HCT116 (cell line): ENCODE measurements at regions not wholly inside any gene's neighbourhood (a gene's known extent, or its start where the extent isn't known, plus 50 kb on each side); places are given as distances from the start of the nearest gene placed in this dataset.
A peak's percentile ranks its signal among the peaks of the same experiment; 100 is the strongest.

Experiments used
- ATAC-seq: fragments of 200-7000 bp; cut with Tn5 transposase; 2 replicates; pipeline ENCODE4 v1.9.1; 2020; ENCODE audit warnings: mild to moderate bottlenecking, moderate library complexity
- BruUV-seq: library from RNA; stranded (reverse); fragments of 400-500 nt; replicated peaks from 2 replicates; lab custom pipeline; 2021; lab: Mats Ljungman, UMichigan
- CTCF ChIA-PET: fragments of 300-600 bp; sonication (Branson Sonifier 250); formaldehyde crosslinking; loops from one replicate; lab custom pipeline; 2021; ENCODE audit warnings: antibody characterized with exemption; lab: Charles Lee
- POLR2A ChIA-PET: fragments of 300-600, 350-600 bp; sonication (Branson Sonifier 250); formaldehyde crosslinking; loops from one replicate; lab custom pipeline; 2021; ENCODE audit warnings: antibody characterized with exemption; lab: Charles Lee
- RAD21 ChIA-PET, 2 experiments: fragments of 300-600 bp; sonication (Branson Sonifier 250); formaldehyde crosslinking; loops; one replicate each; lab custom pipeline; 2023; ENCODE audit warnings: low total read pairs in 2 of 2; ENCODE audit not compliant: uncharacterized antibody in 2 of 2, unreplicated experiment in 2 of 2, low non-redundant PET in 1 of 2; lab: Charles Lee
- DNase-seq: peaks from one replicate; pipeline ENCODE4 v3.0.0-alpha.2; 2010; ENCODE audit warnings: low read depth, low spot score
- H2AFZ ChIP-seq: fragments of 200-600 bp; shearing (Covaris generic), sonication (generic); 2 replicates; pipeline ENCODE4 v1.6.1; 2017; ENCODE audit warnings: low read depth, mixed run types, mixed read lengths, antibody characterized with exemption, low read length; ENCODE audit not compliant: poor library complexity, severe bottlenecking
- H3K27ac ChIP-seq: 2 replicates; pipeline ENCODE4 v1.5.1; 2012; ENCODE audit warnings: low read depth, low read length
- H3K27me3 ChIP-seq: fragments of 200-600 bp; sonication (generic); 2 replicates; pipeline ENCODE4 v1.6.1; 2016; ENCODE audit warnings: mixed run types, low read length, mixed read lengths; ENCODE audit not compliant: insufficient read depth
- H3K36me3 ChIP-seq, 2 experiments: fragments of 200-500 bp in 1 of 2; fragments of 200-600 bp in 1 of 2; sonication (Bioruptor generic) in 1 of 2; sonication (generic) in 1 of 2; 2 replicates each; pipeline versions ENCODE4 v1.5.1 to v1.6.1; 2014 to 2016; ENCODE audit warnings: low read length in 2 of 2, inconsistent platforms in 1 of 2, mixed read lengths in 1 of 2, mixed run types in 1 of 2; ENCODE audit not compliant: insufficient read depth in 2 of 2, control insufficient read depth in 1 of 2
- H3K4me1 ChIP-seq, 2 experiments: fragments of 200-600 bp in 1 of 2; sonication (generic) in 1 of 2; 2 replicates each; pipeline versions ENCODE4 v1.5.1 to v1.6.1; 2012 to 2017; ENCODE audit warnings: low read length in 2 of 2, inconsistent platforms in 1 of 2, mild to moderate bottlenecking in 1 of 2, mixed read lengths in 1 of 2, mixed run types in 1 of 2, moderate library complexity in 1 of 2; ENCODE audit not compliant: insufficient read depth in 2 of 2, control insufficient read depth in 1 of 2
- H3K4me2 ChIP-seq: fragments of 200-600 bp; sonication (generic); 2 replicates; pipeline ENCODE4 v1.6.1; 2017; ENCODE audit warnings: mixed run types, low read length, mixed read lengths
- H3K4me3 ChIP-seq, 2 experiments: fragments of 200-600 bp in 1 of 2; sonication (generic) in 1 of 2; replicated peaks in 1 of 2; 2 replicates each; pipeline ENCODE4 v1.5.1; 2011 to 2016; ENCODE audit warnings: low read length in 2 of 2, control low read depth in 1 of 2, low read depth in 1 of 2, mild to moderate bottlenecking in 1 of 2, mixed read lengths in 1 of 2, mixed run types in 1 of 2
- H3K79me2 ChIP-seq: fragments of 200-600 bp; sonication (generic); 2 replicates; pipeline ENCODE4 v1.6.1; 2017; ENCODE audit warnings: mild to moderate bottlenecking, mixed run types, low read length, moderate library complexity, mixed read lengths; ENCODE audit not compliant: insufficient read depth
- H3K9ac ChIP-seq: fragments of 200-600 bp; sonication (generic); 2 replicates; pipeline ENCODE4 v1.6.1; 2016; ENCODE audit warnings: low read length, mixed read lengths
- H3K9me2 ChIP-seq: fragments of 200-600 bp; sonication (generic), shearing (Covaris generic); 2 replicates; pipeline ENCODE4 v1.6.1; 2017; ENCODE audit warnings: mixed run types, mild to moderate bottlenecking, moderate library complexity; ENCODE audit not compliant: insufficient read depth
- H3K9me3 ChIP-seq, 2 experiments: fragments of 200-500 bp in 1 of 2; fragments of 200-600 bp in 1 of 2; sonication (Bioruptor generic) in 1 of 2; sonication (generic) in 1 of 2; 2 replicates each; pipeline ENCODE4 v1.6.1; 2014 to 2017; ENCODE audit warnings: low read length in 2 of 2, mixed read lengths in 2 of 2, inconsistent platforms in 1 of 2, low read depth in 1 of 2, mild to moderate bottlenecking in 1 of 2, mixed run types in 1 of 2, moderate library complexity in 1 of 2; ENCODE audit not compliant: control insufficient read depth in 1 of 2, insufficient read depth in 1 of 2
- H4K20me1 ChIP-seq: fragments of 200-600 bp; sonication (generic), shearing (Covaris generic); 2 replicates; pipeline ENCODE4 v1.6.1; 2017; ENCODE audit warnings: mixed run types, mild to moderate bottlenecking, moderate library complexity; ENCODE audit not compliant: insufficient read depth
- ATF3 ChIP-seq: IDR thresholded peaks from 2 replicates; pipeline ENCODE4 v1.6.1; 2012
- CEBPB ChIP-seq: IDR thresholded peaks from 2 replicates; pipeline ENCODE4 v1.6.1; 2012; ENCODE audit warnings: low read depth
- CTCF ChIP-seq, 3 experiments: fragments of 200-600 bp in 1 of 3; sonication (generic) in 1 of 3; IDR thresholded peaks in 2 of 3; conservative IDR thresholded peaks in 1 of 3; 2 replicates each; pipeline ENCODE4 v1.5.1; 2012 to 2017; ENCODE audit warnings: low read depth in 2 of 3, low read length in 2 of 3, antibody characterized with exemption in 1 of 3, borderline replicate concordance in 1 of 3, control low read depth in 1 of 3, mild to moderate bottlenecking in 1 of 3, mixed read lengths in 1 of 3, mixed run types in 1 of 3, moderate library complexity in 1 of 3; ENCODE audit not compliant: insufficient read depth in 1 of 3
- ELF1 ChIP-seq: IDR thresholded peaks from 2 replicates; pipeline ENCODE4 v1.6.1; 2012; ENCODE audit warnings: low read depth, borderline replicate concordance
- EZH2 ChIP-seq: fragments of 200-600 bp; sonication (generic); IDR thresholded peaks from 2 replicates; pipeline ENCODE4 v1.6.1; 2017; ENCODE audit warnings: antibody characterized with exemption, mixed run types
- EZH2phosphoT487 ChIP-seq: fragments of 200-600 bp; IDR thresholded peaks from 2 replicates; pipeline ENCODE4 v1.6.1; 2018; ENCODE audit warnings: antibody characterized with exemption, borderline replicate concordance
- JUND ChIP-seq: IDR thresholded peaks from 2 replicates; pipeline ENCODE4 v1.6.1; 2012
- MAX ChIP-seq: IDR thresholded peaks from 2 replicates; pipeline ENCODE4 v1.6.1; 2012
- POLR2A ChIP-seq: IDR thresholded peaks from 2 replicates; pipeline ENCODE4 v1.7.0; 2011; ENCODE audit warnings: borderline replicate concordance; ENCODE audit not compliant: insufficient read depth, insufficient read length; ENCODE audit errors: extremely low read depth
- POLR2AphosphoS5 ChIP-seq: IDR thresholded peaks from 2 replicates; pipeline ENCODE4 v1.6.1; 2011; ENCODE audit warnings: mild to moderate bottlenecking, low read depth, low read length, moderate library complexity
- REST ChIP-seq: IDR thresholded peaks from 2 replicates; pipeline ENCODE4 v1.6.1; 2012; ENCODE audit warnings: low read depth
- SIN3A ChIP-seq: IDR thresholded peaks from 2 replicates; pipeline ENCODE4 v1.6.1; 2012; ENCODE audit warnings: low read depth
- SP1 ChIP-seq: IDR thresholded peaks from 2 replicates; pipeline ENCODE4 v1.6.1; 2012; ENCODE audit warnings: low read depth
- TCF7L2 ChIP-seq: IDR thresholded peaks from 2 replicates; pipeline ENCODE4 v1.7.0; 2011; ENCODE audit warnings: borderline replicate concordance, inconsistent platforms; ENCODE audit not compliant: insufficient read depth, insufficient read length; ENCODE audit errors: extremely low read depth
- YY1 ChIP-seq: IDR thresholded peaks from 2 replicates; pipeline ENCODE4 v1.6.1; 2011; ENCODE audit warnings: low read length, low read depth, moderate library complexity, mild to moderate bottlenecking; ENCODE audit not compliant: insufficient replicate concordance; ENCODE audit errors: extremely low read depth
- ZNF274 ChIP-seq: fragments of 200-500 bp; sonication (Bioruptor generic); IDR thresholded peaks from 2 replicates; pipeline ENCODE4 v1.6.1; 2014; ENCODE audit warnings: mild to moderate bottlenecking, low read depth, low read length, inconsistent platforms
- intact Hi-C: fragments of 100-400 bp; cut with micrococcal nuclease; formaldehyde crosslinking; loops from 2 replicates; pipeline ENCODE4 v1.10.0; 2022
- TF ChIP-seq, protein P1 (sequence below): IDR thresholded peaks from 2 replicates; pipeline ENCODE4 v1.6.1; 2011; ENCODE audit warnings: mild to moderate bottlenecking, low read length, moderate library complexity; ENCODE audit not compliant: insufficient replicate concordance; ENCODE audit errors: extremely low read depth

DNA sequence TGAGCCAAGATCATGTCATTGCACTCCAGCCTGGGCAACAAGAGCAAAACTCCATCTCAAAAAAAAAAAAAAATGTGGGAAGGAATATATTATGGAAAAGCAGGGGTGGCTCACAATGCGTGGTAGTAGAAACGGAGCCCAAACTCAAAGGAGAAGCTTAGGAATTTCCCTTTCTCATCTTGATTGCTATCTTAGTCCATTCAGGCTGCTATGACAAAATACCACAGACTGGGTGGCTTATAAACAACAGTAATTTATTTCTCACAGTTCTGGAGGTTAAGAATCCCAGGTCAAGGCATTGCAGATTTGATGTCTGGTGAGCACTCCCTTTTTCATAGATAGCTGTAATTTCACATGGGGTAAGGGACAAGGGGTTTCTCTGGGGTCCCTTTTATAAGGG lies 153.8 kb upstream of the KRR1 start:
- CTCF ChIA-PET = no interaction called here
- RAD21 ChIA-PET = no interaction called here

More for the DNA sequence above, 153.8 kb upstream of the KRR1 start:
- Histone ChIP-seq H3K79me2 (no peaks in the 10 kb centered on the region), H3K4me1 (peaks cover 83 to 91% of the 10 kb centered on the region in 2 experiments), H3K9ac (peak overlapping the region; percentile 47), H3K9me3 (no peaks in the 10 kb centered on the region), H3K36me3 (0 out of 4 replicates have a peak, but pooled peaks cover 0 to 3% of the 10 kb centered on the region in 2 experiments), H3K27me3 (no peaks in the 10 kb centered on the region), H3K4me3 (no peak overlapping the region), H3K27ac (peak overlapping the region; percentile 99), H3K4me2 (peak overlapping the region; percentile 57; the same call in 1 of the 2 replicates), H3K9me2 (no peaks in the 10 kb centered on the region), H2AFZ (no peak overlapping the region), H4K20me1 (no peaks in the 10 kb centered on the region)
- BruUV-seq = no TSS peak
- no peak for DNase-seq
- POLR2A ChIA-PET = interaction anchor here (0.8 to 2.3 kb wide), 4 partner anchors 25 to 48 kb away, joined by 4 to 8 read pairs (median 4); no protein-coding TSS in a partner anchor
- intact Hi-C loops = no loop called here
- no peak for ATAC-seq
- no peak for TF ChIP-seq ZNF274
- TF ChIP-seq REST = no peak
- TF ChIP-seq, protein P1, sequence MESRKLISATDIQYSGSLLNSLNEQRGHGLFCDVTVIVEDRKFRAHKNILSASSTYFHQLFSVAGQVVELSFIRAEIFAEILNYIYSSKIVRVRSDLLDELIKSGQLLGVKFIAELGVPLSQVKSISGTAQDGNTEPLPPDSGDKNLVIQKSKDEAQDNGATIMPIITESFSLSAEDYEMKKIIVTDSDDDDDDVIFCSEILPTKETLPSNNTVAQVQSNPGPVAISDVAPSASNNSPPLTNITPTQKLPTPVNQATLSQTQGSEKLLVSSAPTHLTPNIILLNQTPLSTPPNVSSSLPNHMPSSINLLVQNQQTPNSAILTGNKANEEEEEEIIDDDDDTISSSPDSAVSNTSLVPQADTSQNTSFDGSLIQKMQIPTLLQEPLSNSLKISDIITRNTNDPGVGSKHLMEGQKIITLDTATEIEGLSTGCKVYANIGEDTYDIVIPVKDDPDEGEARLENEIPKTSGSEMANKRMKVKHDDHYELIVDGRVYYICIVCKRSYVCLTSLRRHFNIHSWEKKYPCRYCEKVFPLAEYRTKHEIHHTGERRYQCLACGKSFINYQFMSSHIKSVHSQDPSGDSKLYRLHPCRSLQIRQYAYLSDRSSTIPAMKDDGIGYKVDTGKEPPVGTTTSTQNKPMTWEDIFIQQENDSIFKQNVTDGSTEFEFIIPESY = no peak
- no peak for TF ChIP-seq YY1
- no peak for TF ChIP-seq SIN3A
- TF ChIP-seq EZH2phosphoT487 = no peak
- TF ChIP-seq ATF3 = no peak
- TF ChIP-seq CTCF (IDR thresholded peaks at IDR 0.05 in 2 of 3, conservative IDR thresholded peaks at IDR 0.05 in 1 of 3; ENCODE audit: borderline replicate concordance in 1 of 3, insufficient read depth in 1 of 3, low read depth in 2 of 3, low read length in 2 of 3) = no peak
- TF ChIP-seq ELF1 = no peak
- no peak for TF ChIP-seq MAX
- TF ChIP-seq EZH2 = no peak
- no peak for TF ChIP-seq CEBPB
- no peak for TF ChIP-seq TCF7L2
- no peak; the same call in 1 of the 2 replicates for TF ChIP-seq SP1
- no peak for TF ChIP-seq POLR2AphosphoS5
- no peak for TF ChIP-seq POLR2A
- TF ChIP-seq JUND = no peak
